Activated CD8-positive, alpha-beta T cell treated with anti-CD3 and anti-CD28 coated beads for 36 hours (primary cell): ENCODE measurements at regions not wholly inside any gene's neighbourhood (a gene's known extent, or its start where the extent isn't known, plus 50 kb on each side); places are given as distances from the start of the nearest gene placed in this dataset.

Experiments
- ATAC-seq: fragments of 200-7000 bp; cut with Tn5 transposase; one replicate; pipeline ENCODE4 v1.10.0; 2021; ENCODE audit warnings: mild to moderate bottlenecking, moderate library complexity
- CTCF ChIA-PET: fragments of 350-600 bp; sonication (Branson Sonifier 250); formaldehyde crosslinking; loops from one replicate; lab custom pipeline; 2021; ENCODE audit warnings: antibody characterized with exemption; lab: Charles Lee
- POLR2A ChIA-PET: fragments of 350-600 bp; sonication (Branson Sonifier 250); formaldehyde crosslinking; loops from one replicate; lab custom pipeline; 2021; ENCODE audit warnings: antibody characterized with exemption; lab: Charles Lee
- DNase-seq: peaks from one replicate; pipeline ENCODE4 v3.0.0-alpha.2; 2020
- H3K27ac Mint-ChIP-seq: one replicate; pipeline ENCODE4 v1.8.0; 2021; ENCODE audit warnings: mild to moderate bottlenecking, mixed read lengths
- H3K27me3 Mint-ChIP-seq: one replicate; pipeline ENCODE4 v1.8.0; 2021; ENCODE audit warnings: mixed read lengths
- H3K36me3 Mint-ChIP-seq: one replicate; pipeline ENCODE4 v1.8.0; 2021; ENCODE audit warnings: low read depth, mixed read lengths
- H3K4me1 Mint-ChIP-seq: one replicate; pipeline ENCODE4 v1.8.0; 2021; ENCODE audit warnings: low read depth, mixed read lengths
- H3K4me3 Mint-ChIP-seq: one replicate; pipeline ENCODE4 v1.8.0; 2021; ENCODE audit warnings: mild to moderate bottlenecking, moderate library complexity, mixed read lengths
- H3K9me3 Mint-ChIP-seq: one replicate; pipeline ENCODE4 v1.8.0; 2021; ENCODE audit warnings: mixed read lengths
- CTCF ChIP-seq: fragments of 200-600 bp; IDR thresholded peaks from one replicate; pipeline ENCODE4 v1.8.0; 2022; ENCODE audit warnings: antibody characterized with exemption, mild to moderate bottlenecking
- intact Hi-C: fragments of 100-400 bp; cut with micrococcal nuclease; formaldehyde crosslinking; loops from one replicate; pipeline ENCODE4 v1.10.0; 2022

- TF ChIP-seq CTCF, result no peak
- ChIA-PET CTCF (interaction anchor here (0.7 to 5.3 kb wide), 2 partner anchors 95 to 107 kb away, joined by 3 to 46 read pairs; no protein-coding TSS in a partner anchor), POLR2A (interaction anchor here (0.7 kb wide), 1 partner anchor 604 kb away, joined by 3 read pairs; no protein-coding TSS in a partner anchor)
- Mint-ChIP-seq H3K27me3 (no peaks in the 10 kb centered on the region), H3K4me1 (peaks cover 16% of the 10 kb centered on the region), H3K27ac (no peak overlapping the region), H3K36me3 (no peaks in the 10 kb centered on the region), H3K9me3 (no peaks in the 10 kb centered on the region), H3K4me3 (no peak overlapping the region)
- ATAC-seq, result no peak
- no peak for DNase-seq
- intact Hi-C loops, result loop anchor here (10.0 kb wide), 1 partner anchor 110 kb away; no protein-coding TSS in a partner anchor
These were observed 521.8 kb upstream of the CCDC196 start for GRCh38 chr14:65964366-65964765.

GRCh38 chr14:65966188-65966587 is 520.0 kb upstream of the CCDC196 start:
- ChIA-PET POLR2A (interaction anchor here (0.6 to 1.1 kb wide), 2 partner anchors 12 to 230 kb away, joined by 3 to 4 read pairs; no protein-coding TSS in a partner anchor), CTCF (interaction anchor here (0.7 to 1.1 kb wide), 4 partner anchors 9 to 119 kb away, joined by 3 to 8 read pairs (median 3); no protein-coding TSS in a partner anchor)
- TF ChIP-seq CTCF, result no peak
- H3K4me3 Mint-ChIP-seq, result no peak overlapping the region
- H3K36me3 Mint-ChIP-seq, result no peaks in the 10 kb centered on the region
- no peak overlapping the region for H3K27ac Mint-ChIP-seq
- DNase-seq (no peak), ATAC-seq (no peak)
- H3K27me3 Mint-ChIP-seq, result no peaks in the 10 kb centered on the region
- no peaks in the 10 kb centered on the region for H3K4me1 Mint-ChIP-seq
- intact Hi-C loops, result loop anchor here (10.0 kb wide), 1 partner anchor 109 kb away; no protein-coding TSS in a partner anchor
- H3K9me3 Mint-ChIP-seq, result no peaks in the 10 kb centered on the region

- Mint-ChIP-seq H3K27ac (no peak overlapping the region), H3K4me1 (no peaks in the 10 kb centered on the region), H3K4me3 (no peak overlapping the region), H3K36me3 (no peaks in the 10 kb centered on the region), H3K27me3 (no peaks in the 10 kb centered on the region), H3K9me3 (no peaks in the 10 kb centered on the region)
- intact Hi-C loops, result no loop called here
- POLR2A ChIA-PET, result interaction anchor here (0.6 kb wide), 1 partner anchor 30 kb away, joined by 3 read pairs; no protein-coding TSS in a partner anchor
- no peak for TF ChIP-seq CTCF
- no peak for DNase-seq
- no peak for ATAC-seq
- CTCF ChIA-PET, result interaction anchor here (2.1 kb wide), 1 partner anchor 98 kb away, joined by 6 read pairs; no protein-coding TSS in a partner anchor
These were observed 513.8 kb upstream of the CCDC196 start for GRCh38 chr14:65972346-65972870.

GRCh38 chr14:65972891-65973290 is 513.3 kb upstream of the CCDC196 start:
- no peaks in the 10 kb centered on the region for H3K36me3 Mint-ChIP-seq
- no peak for TF ChIP-seq CTCF
- no peak overlapping the region for H3K27ac Mint-ChIP-seq
- intact Hi-C loops, result no loop called here
- H3K27me3 Mint-ChIP-seq, result no peaks in the 10 kb centered on the region
- H3K4me1 Mint-ChIP-seq, result no peaks in the 10 kb centered on the region
- DNase-seq, result no peak
- no peak overlapping the region for H3K4me3 Mint-ChIP-seq
- ATAC-seq, result no peak
- ChIA-PET POLR2A (interaction anchor here (0.6 kb wide), 1 partner anchor 30 kb away, joined by 3 read pairs; no protein-coding TSS in a partner anchor), CTCF (interaction anchor here (2.1 to 3.0 kb wide), 2 partner anchors 13 to 98 kb away, joined by 6 to 19 read pairs; no protein-coding TSS in a partner anchor)
- H3K9me3 Mint-ChIP-seq, result no peaks in the 10 kb centered on the region

GRCh38 chr14:65975865-65976264 is 510.3 kb upstream of the CCDC196 start:
- Mint-ChIP-seq H3K27ac (no peak overlapping the region), H3K27me3 (no peaks in the 10 kb centered on the region), H3K4me3 (no peak overlapping the region), H3K9me3 (peaks cover 8% of the 10 kb centered on the region), H3K4me1 (no peaks in the 10 kb centered on the region), H3K36me3 (no peaks in the 10 kb centered on the region)
- intact Hi-C loops, result no loop called here
- TF ChIP-seq CTCF, result no peak
- CTCF ChIA-PET, result interaction anchor here (3.0 kb wide), 1 partner anchor 16 kb away, joined by 19 read pairs; no protein-coding TSS in a partner anchor
- ATAC-seq (no peak), DNase-seq (no peak)
- POLR2A ChIA-PET, result no interaction called here
